ENCODE measurements at regions not wholly inside any gene's neighbourhood (a gene's known extent, or its start where the extent isn't known, plus 50 kb on each side); places are given as distances from the start of the nearest gene placed in this dataset.

DNA sequence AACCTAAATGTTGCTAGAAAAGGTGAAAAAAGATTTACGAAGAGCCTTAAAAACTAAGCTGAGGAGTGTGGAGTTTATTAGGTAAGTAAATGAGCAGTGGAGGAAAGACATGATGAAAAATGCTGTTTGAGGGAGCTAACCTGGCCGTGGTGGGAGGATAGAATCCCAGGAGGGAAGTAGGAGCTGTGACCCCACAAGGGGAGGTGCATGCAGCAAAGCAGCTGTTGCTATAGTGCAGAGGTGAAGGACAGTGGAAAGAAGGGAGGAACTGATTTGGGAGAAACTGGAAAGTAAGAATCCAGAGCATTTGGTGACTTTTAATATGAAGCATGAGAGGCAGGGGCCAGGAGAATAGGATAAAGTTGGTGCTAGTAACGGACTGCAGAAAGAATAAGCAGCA is 271.7 kb upstream of the ADGRL2 start:
- TF ChIP-seq EZH2 (IDR thresholded peaks at IDR 0.05; ENCODE audit: insufficient read depth, poor library complexity, severe bottlenecking) (no peak), EZH2phosphoT487 (IDR thresholded peaks at IDR 0.05; ENCODE audit: insufficient read depth, low read depth) (no peak)

All from GM23248 (cell line).